ENCODE measurements at regions not wholly inside any gene's neighbourhood (a gene's known extent, or its start where the extent isn't known, plus 50 kb on each side); places are given as distances from the start of the nearest gene placed in this dataset.

DNA sequence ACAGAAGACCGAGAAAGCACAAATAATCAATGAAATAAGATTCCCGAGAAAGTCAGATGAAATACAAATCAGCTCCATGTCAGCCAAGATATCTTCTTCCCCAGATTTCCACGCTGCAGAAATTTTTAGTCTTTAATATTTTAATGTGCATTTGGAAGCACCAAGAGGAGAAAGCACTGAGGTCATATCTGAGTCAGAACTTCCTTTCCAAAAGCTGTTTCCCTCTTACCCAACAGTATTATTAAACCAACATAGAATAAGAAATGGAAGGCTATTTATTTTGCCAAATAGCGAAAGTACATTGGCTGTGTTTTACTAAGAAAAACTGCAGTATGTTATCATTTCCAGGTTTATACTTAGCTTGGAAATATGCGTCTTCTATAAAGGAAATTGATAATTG is 772.1 kb upstream of the CDH9 start:
- H3T11ph ChIP-seq (ENCODE audit: low read length), result no peak overlapping the region
- no peaks in the 10 kb centered on the region for H3K23me2 ChIP-seq (ENCODE audit: insufficient read length, low read depth, low read length, poor library complexity, severe bottlenecking)
- Mint-ChIP-seq H3K4me1 (no peaks in the 10 kb centered on the region), H3K9me3 (no peaks in the 10 kb centered on the region), H3K4me3 (no peak overlapping the region), H3K27me3 (ENCODE audit: low read depth) (no peaks in the 10 kb centered on the region), H3K36me3 (ENCODE audit: insufficient read depth in 1 of 3, low read depth in 3 of 3) (no peaks in the 10 kb centered on the region), H3K27ac (no peak overlapping the region)
- no peak for DNase-seq
- no peak overlapping the region for H2BK5ac ChIP-seq (ENCODE audit: insufficient read length, low read length)
- H2BK15ac ChIP-seq (ENCODE audit: low read depth, low read length), result no peak overlapping the region
- H2AFZ ChIP-seq (ENCODE audit: low read length), result no peak overlapping the region
- H3K9me3 ChIP-seq (ENCODE audit: control insufficient read depth, low read depth, low read length), result no peaks in the 10 kb centered on the region
- no peak overlapping the region for H4K91ac ChIP-seq (ENCODE audit: insufficient read length, low read depth, low read length)
- no peak overlapping the region for H3K14ac ChIP-seq (ENCODE audit: insufficient read depth, low read length)
- no peak overlapping the region for H3K9ac ChIP-seq (ENCODE audit: extremely low read depth, insufficient read length, low read length)
- no peaks in the 10 kb centered on the region for H3K4me1 ChIP-seq (ENCODE audit: insufficient read depth, low read length)
- no peak overlapping the region for H2BK120ac ChIP-seq (ENCODE audit: low read depth, low read length, poor library complexity, severe bottlenecking)
- H3K4me2 ChIP-seq (ENCODE audit: insufficient read depth, insufficient read length, low read length), result no peak overlapping the region
- H3K27me3 ChIP-seq (ENCODE audit: insufficient read depth, low read length), result no peaks in the 10 kb centered on the region
- H2BK12ac ChIP-seq (ENCODE audit: insufficient read length, low read depth, low read length), result no peak overlapping the region
- H3K18ac ChIP-seq (ENCODE audit: insufficient read length, low read depth, low read length), result no peak overlapping the region
- H4K8ac ChIP-seq (replicated peaks; ENCODE audit: insufficient read length, low read depth, low read length), result no peak overlapping the region
- H2AK5ac ChIP-seq (ENCODE audit: insufficient read length, low read length), result no peak overlapping the region
- H3K27ac ChIP-seq (ENCODE audit: insufficient read length, low read depth, low read length), result no peak overlapping the region
- H3K56ac ChIP-seq (ENCODE audit: insufficient read length, low read depth, low read length), result no peak overlapping the region
- no peak overlapping the region for H4K5ac ChIP-seq (ENCODE audit: insufficient read length, low read depth, low read length)
- no CpG with 5 or more reads among the region's 5 CpGs for WGBS (ENCODE audit: extremely low coverage, insufficient read length, low lambda C conversion rate)
- H3K23ac ChIP-seq (ENCODE audit: insufficient read length, low read depth, low read length), result no peak overlapping the region
- TF ChIP-seq, protein P1, sequence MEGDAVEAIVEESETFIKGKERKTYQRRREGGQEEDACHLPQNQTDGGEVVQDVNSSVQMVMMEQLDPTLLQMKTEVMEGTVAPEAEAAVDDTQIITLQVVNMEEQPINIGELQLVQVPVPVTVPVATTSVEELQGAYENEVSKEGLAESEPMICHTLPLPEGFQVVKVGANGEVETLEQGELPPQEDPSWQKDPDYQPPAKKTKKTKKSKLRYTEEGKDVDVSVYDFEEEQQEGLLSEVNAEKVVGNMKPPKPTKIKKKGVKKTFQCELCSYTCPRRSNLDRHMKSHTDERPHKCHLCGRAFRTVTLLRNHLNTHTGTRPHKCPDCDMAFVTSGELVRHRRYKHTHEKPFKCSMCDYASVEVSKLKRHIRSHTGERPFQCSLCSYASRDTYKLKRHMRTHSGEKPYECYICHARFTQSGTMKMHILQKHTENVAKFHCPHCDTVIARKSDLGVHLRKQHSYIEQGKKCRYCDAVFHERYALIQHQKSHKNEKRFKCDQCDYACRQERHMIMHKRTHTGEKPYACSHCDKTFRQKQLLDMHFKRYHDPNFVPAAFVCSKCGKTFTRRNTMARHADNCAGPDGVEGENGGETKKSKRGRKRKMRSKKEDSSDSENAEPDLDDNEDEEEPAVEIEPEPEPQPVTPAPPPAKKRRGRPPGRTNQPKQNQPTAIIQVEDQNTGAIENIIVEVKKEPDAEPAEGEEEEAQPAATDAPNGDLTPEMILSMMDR (conservative IDR thresholded peaks at IDR 0.05), result no peak
- no peaks in the 10 kb centered on the region for H4K20me1 ChIP-seq (ENCODE audit: control insufficient read depth, insufficient read depth, insufficient read length)
- no peaks in the 10 kb centered on the region for H3K79me1 ChIP-seq (ENCODE audit: insufficient read depth, low read depth, low read length, poor library complexity, severe bottlenecking)
- H2BK20ac ChIP-seq (ENCODE audit: low read depth, low read length, poor library complexity, severe bottlenecking), result no peak overlapping the region
- H3K4ac ChIP-seq (ENCODE audit: low read depth, low read length), result no peak overlapping the region
- no peaks in the 10 kb centered on the region for H3K79me2 ChIP-seq (ENCODE audit: insufficient read depth, low read length)

Measured in H9 (cell line).